OCI-LY1 (cell line): ENCODE measurements at regions not wholly inside any gene's neighbourhood (a gene's known extent, or its start where the extent isn't known, plus 50 kb on each side); places are given as distances from the start of the nearest gene placed in this dataset.

Experiments used
- CTCF ChIP-seq: fragments of 200-600 bp; sonication (generic), shearing (Covaris generic); IDR thresholded peaks from 2 replicates; pipeline ENCODE4 v1.5.1; 2017; ENCODE audit warnings: mild to moderate bottlenecking, antibody characterized with exemption, low read length, moderate library complexity, mixed read lengths
- EZH2 ChIP-seq: fragments of 200-600 bp; sonication (generic), shearing (Covaris generic); IDR thresholded peaks from 2 replicates; pipeline ENCODE4 v1.8.0; 2017; ENCODE audit warnings: borderline replicate concordance, mixed run types, mild to moderate bottlenecking, antibody characterized with exemption, low read length, moderate library complexity, mixed read lengths

GRCh38 chr9:10744669-10745068 is 131.9 kb upstream of the PTPRD start:
- TF ChIP-seq CTCF = no peak
- TF ChIP-seq EZH2 = no peak
